Astrocyte of the cerebellum (primary cell): ENCODE measurements at regions not wholly inside any gene's neighbourhood (a gene's known extent, or its start where the extent isn't known, plus 50 kb on each side); places are given as distances from the start of the nearest gene placed in this dataset.

ENCODE experiments used
- DNase-seq: peaks from one replicate; pipeline ENCODE4 v3.0.0-alpha.2; 2011; ENCODE audit warnings: low read depth
- H3K4me3 ChIP-seq: 2 replicates; pipeline ENCODE4 v1.5.1; 2011; ENCODE audit warnings: mild to moderate bottlenecking, low read depth, low read length, moderate library complexity
- CTCF ChIP-seq: IDR thresholded peaks from 2 replicates; pipeline ENCODE4 v1.5.1; 2012; ENCODE audit warnings: low read length, low read depth, moderate library complexity, mild to moderate bottlenecking; ENCODE audit errors: missing control alignments
- in situ Hi-C: cut with HindIII; loops from 2 replicates; pipeline ENCODE4 v1.10.0; 2017; ENCODE audit warnings: low sequenced_read_pairs

GRCh38 chr4:71677568-71677967 is 106.3 kb downstream of the GC start:
- H3K4me3 ChIP-seq, result no peak overlapping the region
- no peak for DNase-seq
- TF ChIP-seq CTCF, result no peak
- in situ Hi-C loops, result no loop called here

GRCh38 chr4:71669291-71669690 is 114.6 kb downstream of the GC start:
- no peak for TF ChIP-seq CTCF
- in situ Hi-C loops, result loop anchor here (5.0 kb wide), 1 partner anchor 77 kb away; no protein-coding TSS in a partner anchor
- no peak for DNase-seq
- H3K4me3 ChIP-seq, result no peak overlapping the region

GRCh38 chr4:71665358-71665757 is 118.5 kb downstream of the GC start:
- no peak overlapping the region for H3K4me3 ChIP-seq
- no peak for TF ChIP-seq CTCF
- no peak for DNase-seq
- in situ Hi-C loops, result loop anchor here (5.0 kb wide), 1 partner anchor 73 kb away; no protein-coding TSS in a partner anchor

- in situ Hi-C loops, result no loop called here
- H3K4me3 ChIP-seq, result no peak overlapping the region
- TF ChIP-seq CTCF, result no peak
- no peak for DNase-seq
Measured at GRCh38 chr4:71664366-71664765, 119.5 kb downstream of the GC start.

GRCh38 chr4:71663780-71664179 is 120.1 kb downstream of the GC start:
- no peak for DNase-seq
- H3K4me3 ChIP-seq, result no peak overlapping the region
- no peak for TF ChIP-seq CTCF
- in situ Hi-C loops, result no loop called here

- no peak for DNase-seq
- no peak overlapping the region for H3K4me3 ChIP-seq
- no peak for TF ChIP-seq CTCF
- in situ Hi-C loops, result no loop called here
Measured at GRCh38 chr4:71659979-71660378, 123.9 kb downstream of the GC start.

GRCh38 chr4:71648923-71649322 is 135.0 kb downstream of the GC start:
- DNase-seq, result no peak
- TF ChIP-seq CTCF, result no peak
- in situ Hi-C loops, result no loop called here
- H3K4me3 ChIP-seq, result no peak overlapping the region
